ENCODE measurements at regions not wholly inside any gene's neighbourhood (a gene's known extent, or its start where the extent isn't known, plus 50 kb on each side); places are given as distances from the start of the nearest gene placed in this dataset.
"Not testable (repeated sequence)": the region's sequence is repeated elsewhere in the genome, so short reads cannot be mapped to it uniquely, and the experiment has no call there.

DNA sequence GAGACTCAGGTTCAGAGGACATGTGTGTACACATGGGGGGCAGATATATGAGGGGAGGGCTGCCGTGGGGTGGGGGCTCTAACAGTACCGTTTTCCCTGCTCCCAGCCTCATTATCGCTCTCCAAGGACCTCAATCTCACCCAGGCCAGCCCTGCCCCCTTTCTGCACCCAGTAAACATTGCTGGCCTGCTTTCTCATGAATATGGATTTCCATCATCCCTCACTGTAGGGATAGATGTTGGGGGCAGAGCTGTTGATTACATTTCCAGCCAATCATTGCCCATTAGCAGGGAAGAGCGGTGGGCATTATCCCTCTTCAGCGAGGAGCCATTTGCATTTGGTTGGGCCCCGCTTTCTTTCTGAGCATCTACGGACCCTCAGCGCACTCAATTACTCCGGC is 273.8 kb downstream of the RPS6KC1 start:
- DNase-seq = no peak

- no peak for DNase-seq
Measured at GRCh38 chr1:213325482-213325881, 274.4 kb downstream of the RPS6KC1 start.

GRCh38 chr1:213326281-213327016 is 275.4 kb downstream of the RPS6KC1 start:
- no peak for DNase-seq

DNA sequence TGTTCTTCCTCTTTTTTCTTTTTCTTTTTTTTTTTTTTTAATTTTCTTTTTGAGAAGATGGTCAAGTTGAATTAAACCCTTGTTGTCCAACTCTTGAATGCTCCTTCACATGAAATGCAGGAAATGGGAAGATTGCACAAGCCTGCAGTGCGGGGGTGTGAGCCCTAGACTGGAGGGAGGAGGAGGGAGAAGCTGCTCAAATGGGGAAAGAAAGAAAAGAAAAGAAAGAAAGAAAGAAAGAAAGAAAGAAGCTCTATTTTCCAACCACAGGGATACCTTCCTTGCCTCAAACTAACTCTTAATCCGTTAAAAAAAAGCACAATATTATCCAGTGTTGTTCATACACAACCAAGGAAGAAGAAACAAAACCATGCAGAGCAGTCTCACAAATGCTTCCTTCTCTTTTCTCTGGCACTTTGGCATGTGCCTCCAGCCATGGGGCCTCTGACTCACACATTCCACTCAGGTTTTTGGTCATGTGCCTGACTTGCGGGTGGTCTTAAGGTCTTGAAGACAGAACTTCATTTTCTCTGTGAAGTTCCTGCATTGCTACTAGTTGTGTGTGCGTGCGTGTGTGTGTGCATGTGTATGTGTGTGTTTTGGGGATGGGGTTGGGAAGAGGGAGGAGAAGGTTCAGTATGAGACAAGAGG is 276.1 kb downstream of the RPS6KC1 start:
- DNase-seq = no peak

DNA sequence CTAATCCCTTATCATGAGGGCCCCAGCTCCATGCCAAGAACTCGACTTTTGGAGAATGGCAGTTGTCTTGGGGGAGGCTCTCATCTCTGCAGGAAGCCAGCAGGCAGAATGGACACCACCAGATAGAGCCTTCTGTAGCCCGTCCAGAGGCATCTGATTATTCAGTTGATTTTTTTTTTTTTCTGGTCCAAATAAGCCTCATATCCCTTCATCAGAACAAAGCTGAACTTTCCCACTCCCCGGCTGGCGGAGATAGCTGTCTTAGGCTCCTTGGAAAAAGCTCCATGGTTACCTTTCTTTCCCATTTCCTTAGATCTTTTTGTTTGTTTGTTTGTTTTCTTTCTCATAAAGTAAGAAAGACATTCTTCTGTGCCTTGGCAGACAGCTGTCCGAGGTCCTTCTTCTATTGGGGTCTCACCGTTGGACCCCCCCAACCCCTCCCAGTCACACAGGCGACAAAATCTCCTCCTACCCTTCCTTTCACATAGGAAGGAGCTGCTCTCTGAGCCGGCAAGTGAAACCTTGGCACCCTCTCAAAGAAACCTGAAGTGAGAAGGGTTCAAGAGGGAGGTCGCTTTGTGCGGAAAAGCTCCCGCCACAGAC is 278.5 kb downstream of the RPS6KC1 start:
- no peak for DNase-seq

DNA sequence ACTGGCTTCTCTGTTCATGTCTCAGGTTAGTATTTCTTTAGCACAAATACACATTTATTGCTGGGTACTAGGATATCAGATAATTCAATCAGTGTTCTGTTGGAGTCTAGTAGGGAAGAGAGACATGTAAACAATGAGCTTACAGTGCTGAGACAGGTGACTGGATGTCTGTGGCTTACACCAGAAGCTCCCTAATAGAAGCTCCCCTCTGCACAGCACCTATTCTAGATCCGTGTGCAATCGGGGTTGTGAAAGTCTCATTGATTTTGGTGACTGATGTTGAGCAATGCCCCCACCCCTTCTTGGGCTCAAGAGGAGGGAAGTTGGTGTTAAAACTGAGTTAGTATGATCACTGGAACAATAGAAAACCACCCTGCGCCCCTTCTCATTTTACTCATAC is 279.2 kb downstream of the RPS6KC1 start:
- DNase-seq = no peak

- DNase-seq = no peak
Measured at GRCh38 chr1:213331631-213332175, 280.7 kb downstream of the RPS6KC1 start.

GRCh38 chr1:213332491-213332890 is 281.4 kb downstream of the RPS6KC1 start:
- DNase-seq = no peak

GRCh38 chr1:213333121-213333520 is 282.1 kb downstream of the RPS6KC1 start:
- no peak for DNase-seq

GRCh38 chr1:213335084-213335483 is 284.0 kb downstream of the RPS6KC1 start:
- no peak for DNase-seq

- no peak for DNase-seq
Measured at GRCh38 chr1:213337025-213337678, 286.1 kb downstream of the RPS6KC1 start.

GRCh38 chr1:213340593-213340992 is 289.6 kb downstream of the RPS6KC1 start:
- no peak for DNase-seq

- DNase-seq = no peak
Measured at GRCh38 chr1:213345621-213346020, 294.6 kb downstream of the RPS6KC1 start.

GRCh38 chr1:213357403-213357802 is 306.4 kb downstream of the RPS6KC1 start:
- DNase-seq = no peak

DNA sequence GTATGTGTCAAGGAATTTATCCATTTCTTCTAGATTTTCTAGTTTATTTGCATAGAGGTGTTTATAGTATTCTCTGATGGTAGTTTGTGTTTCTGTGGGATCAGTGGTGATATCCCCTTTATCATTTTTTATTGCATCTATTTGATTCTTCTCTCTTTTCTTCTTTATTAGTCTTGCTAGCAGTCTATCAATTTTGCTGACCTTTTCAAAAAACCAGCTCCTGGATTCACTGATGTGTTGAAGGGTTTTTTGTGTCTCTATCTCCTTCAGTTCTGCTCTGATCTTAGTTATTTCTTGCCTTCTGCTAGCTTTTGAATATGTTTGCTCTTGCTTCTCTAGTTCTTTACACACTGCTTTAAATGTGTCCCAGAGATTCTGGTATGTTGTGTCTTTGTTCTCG is 307.3 kb downstream of the RPS6KC1 start:
- not testable (repeated sequence) for DNase-seq

DNA sequence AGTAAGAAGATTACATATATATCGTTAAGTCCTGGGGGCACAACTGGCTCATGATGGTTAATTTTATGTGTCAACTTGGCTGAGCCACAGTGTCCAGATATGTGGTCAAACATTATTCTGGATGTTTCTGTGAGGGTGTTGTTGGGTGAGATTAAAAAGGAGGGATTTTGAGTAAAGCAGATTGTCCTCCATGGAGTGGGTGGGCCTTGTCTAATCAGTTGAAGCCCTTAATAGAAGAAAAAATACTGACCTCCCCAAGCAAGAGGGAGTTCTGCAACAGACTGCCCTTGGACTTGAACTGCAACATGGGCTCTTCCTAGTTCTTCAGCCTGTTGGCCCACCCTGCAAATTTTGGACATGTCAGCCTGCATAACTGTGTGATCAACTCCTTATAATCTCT is 311.6 kb downstream of the RPS6KC1 start:
- DNase-seq = no peak

DNA sequence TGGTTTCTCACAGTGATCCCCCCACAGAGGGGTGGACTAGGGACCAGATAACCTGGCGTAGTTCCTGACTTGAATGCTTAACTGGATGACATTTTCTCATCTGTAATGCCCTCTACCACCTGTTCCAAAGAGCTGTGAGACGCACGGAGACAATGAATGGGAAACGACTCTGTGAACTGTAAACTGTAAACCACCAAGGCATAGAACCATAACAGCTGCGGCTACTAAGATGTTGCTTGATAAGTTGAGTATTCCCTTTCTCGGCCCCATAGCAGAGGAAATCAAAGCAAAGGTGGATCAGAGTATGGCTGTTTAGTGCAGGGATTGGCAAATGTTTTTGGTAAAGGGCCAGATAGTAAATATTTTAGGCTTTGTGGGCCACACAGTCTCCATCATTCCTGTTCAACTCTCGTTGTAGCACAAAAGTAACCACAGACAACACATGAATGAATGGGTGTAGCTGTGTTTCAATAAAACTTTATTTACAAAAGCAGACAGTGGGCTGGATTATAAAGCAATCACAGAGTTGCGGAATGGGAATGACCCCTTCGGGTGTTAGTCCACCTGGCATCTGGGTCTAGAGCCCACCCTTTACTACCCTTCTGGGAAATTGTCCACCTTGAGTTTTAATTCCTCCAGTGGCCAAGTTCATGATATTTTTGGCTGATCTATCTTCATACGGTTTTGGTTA is 315.2 kb downstream of the RPS6KC1 start:
- DNase-seq = no peak

GRCh38 chr1:213369465-213369864 is 318.4 kb downstream of the RPS6KC1 start:
- no peak for DNase-seq

DNA sequence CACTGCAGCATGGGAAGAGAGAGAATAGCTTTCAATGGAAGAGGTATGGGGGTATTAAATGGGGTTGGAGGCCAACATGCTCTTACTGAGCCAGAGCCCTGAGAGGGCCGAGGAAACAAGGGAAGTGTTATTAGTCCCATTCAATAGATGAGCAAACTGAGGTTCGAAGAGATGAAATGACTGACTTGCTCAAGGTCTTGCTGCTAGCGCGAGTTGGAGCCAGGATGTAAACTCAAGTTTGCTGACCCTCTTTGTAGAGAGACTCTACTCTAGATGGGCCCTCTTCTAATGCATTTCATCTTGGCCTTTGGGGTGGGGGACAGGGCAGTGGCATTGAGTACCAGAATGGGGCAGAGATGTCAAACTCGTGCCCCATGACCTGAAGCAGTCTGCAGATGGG is 319.5 kb downstream of the RPS6KC1 start:
- DNase-seq = no peak

DNA sequence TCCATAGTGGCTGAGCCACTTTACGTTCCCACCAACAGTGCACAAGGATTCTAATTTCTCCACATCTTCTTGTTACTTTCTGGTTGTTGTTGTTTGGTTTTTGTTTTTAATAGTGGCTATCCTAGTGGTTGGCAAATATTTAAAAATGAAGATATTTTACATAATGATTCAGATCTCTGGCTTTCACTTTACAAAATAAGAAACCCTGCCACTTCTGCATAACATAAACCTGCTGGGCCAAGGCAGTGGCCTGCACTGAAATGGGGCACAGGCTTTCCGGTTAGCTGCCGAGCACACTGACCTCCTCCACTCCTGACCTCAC is 320.4 kb downstream of the RPS6KC1 start:
- no peak for DNase-seq

DNA sequence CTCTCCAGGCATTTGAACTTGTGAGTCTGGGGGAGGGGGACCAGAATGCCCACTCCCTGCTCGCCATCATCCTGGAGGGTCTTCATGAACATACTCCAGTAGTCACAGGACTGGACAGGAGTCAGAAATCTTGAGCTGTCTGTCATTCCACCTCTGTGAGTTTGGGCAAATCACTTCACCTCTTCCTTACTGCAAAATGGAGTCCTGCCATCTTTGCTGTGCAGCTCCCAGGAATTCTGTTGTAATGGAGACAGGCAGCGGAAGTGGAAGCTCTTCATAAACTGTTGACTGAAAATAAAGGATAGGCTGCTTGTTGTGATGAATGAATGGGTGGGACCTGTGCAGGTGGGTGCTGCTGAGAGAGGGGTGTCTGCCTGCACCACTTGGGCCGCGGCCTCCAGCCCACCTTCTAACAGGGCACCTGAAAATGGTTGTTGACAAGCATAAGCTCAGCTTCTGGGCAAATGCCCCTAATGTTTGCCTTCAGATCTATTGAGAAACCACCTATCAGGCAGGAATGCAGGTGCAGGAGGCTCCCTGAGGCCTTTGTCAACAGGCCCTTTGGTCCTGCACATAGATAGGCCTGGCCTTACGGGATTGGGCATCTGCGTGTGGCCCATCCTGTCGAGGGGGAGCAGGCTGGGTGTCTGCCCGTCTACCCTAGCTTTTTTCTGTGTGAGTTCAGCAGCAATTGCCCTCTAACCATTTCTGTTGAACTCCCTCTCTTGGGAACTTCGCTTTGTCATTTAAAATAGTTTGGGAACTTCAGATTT is 321.0 kb downstream of the RPS6KC1 start:
- no peak for DNase-seq

GRCh38 chr1:213374369-213374768 is 323.3 kb downstream of the RPS6KC1 start:
- DNase-seq = peak; percentile 72 to 75
